SH-SY5Y (cell line): ENCODE measurements at regions not wholly inside any gene's neighbourhood (a gene's known extent, or its start where the extent isn't known, plus 50 kb on each side); places are given as distances from the start of the nearest gene placed in this dataset.

Experiments used
- GATA2 ChIP-seq: IDR thresholded peaks from 2 replicates; pipeline ENCODE4 v1.6.1; 2011; ENCODE audit warnings: mild to moderate bottlenecking, low read depth, low read length
- GATA3 ChIP-seq: IDR thresholded peaks from 2 replicates; pipeline ENCODE4 v1.6.1; 2011; ENCODE audit warnings: low read depth, mild to moderate bottlenecking, low read length, moderate library complexity

GRCh38 chr18:27769152-27769551 is 407.8 kb downstream of the CDH2 start:
- TF ChIP-seq GATA3 (no peak), GATA2 (no peak)
